Stomach (tissue), 8 donors: ENCODE measurements at regions not wholly inside any gene's neighbourhood (a gene's known extent, or its start where the extent isn't known, plus 50 kb on each side); places are given as distances from the start of the nearest gene placed in this dataset.

Experiments
- DNase-seq, 2 donors: peaks; one replicate each; pipeline versions ENCODE4 v3.0.0 to v3.0.0-alpha.2; 2013 to 2019
- H3K27ac ChIP-seq, 5 donors: fragments of 200-600 bp in 4 of 5; sonication (generic) in 4 of 5; one replicate each; pipeline ENCODE4 v1.5.1; 2013 to 2019; ENCODE audit warnings: mild to moderate bottlenecking in 1 of 5, moderate library complexity in 1 of 5
- H3K27me3 ChIP-seq, 3 donors: fragments of 200-600 bp; sonication (generic); one replicate each; pipeline ENCODE4 v1.5.1; 2017 to 2019; ENCODE audit warnings: mixed run types in 1 of 3
- H3K36me3 ChIP-seq, 4 donors: fragments of 200-600 bp; sonication (generic); 1 replicate in 3 of 4; 2 replicates in 1 of 4; pipeline ENCODE4 v1.5.1; 2016 to 2019
- H3K4me1 ChIP-seq, 4 donors: fragments of 200-600 bp; sonication (generic); one replicate each; pipeline ENCODE4 v1.5.1; 2016 to 2019
- H3K4me3 ChIP-seq, 4 donors: fragments of 200-600 bp; sonication (generic) in 3 of 4; one replicate each; pipeline ENCODE4 v1.5.1; 2016 to 2019; ENCODE audit warnings: mild to moderate bottlenecking in 1 of 4
- H3K9me3 ChIP-seq, 4 donors: fragments of 200-600 bp; sonication (generic); one replicate each; pipeline ENCODE4 v1.5.1; 2016 to 2019
- EP300 ChIP-seq: sonication (generic); formaldehyde crosslinking; IDR thresholded peaks from one replicate; pipeline ENCODE4 v1.6.1; 2017; ENCODE audit warnings: antibody characterized with exemption
- POLR2A ChIP-seq, 4 donors: fragments of 450-650 bp; IDR thresholded peaks; one replicate each; pipeline ENCODE4 v1.6.1; 2016; ENCODE audit warnings: antibody characterized with exemption in 4 of 4, control low read depth in 2 of 4, mild to moderate bottlenecking in 1 of 4, moderate library complexity in 1 of 4
- POLR2AphosphoS5 ChIP-seq, 3 donors: sonication (generic); formaldehyde crosslinking; IDR thresholded peaks; one replicate each; pipeline ENCODE4 v1.6.1; 2016; ENCODE audit warnings: antibody characterized with exemption in 3 of 3
- WGBS, 5 donors: extraction: QIAGEN DNeasy Blood & Tissue Kit in 3 of 5; methylation state at CpG; one replicate each; pipeline versions ENCODE4 v1.1.5 to v1.1.7; 2013 to 2018; 5-methylcytosine and 5-hydroxymethylcytosine counted together
- intact Hi-C: fragments of 100-400 bp; cut with DNase I; formaldehyde crosslinking; loops from one replicate; pipeline ENCODE4 v1.15.1; 2023; ENCODE audit warnings: low total_unique reads
- TF ChIP-seq, protein P1 (sequence below), 7 experiments: fragments of 450-650 bp in 4 of 7; fragments of 200-600 bp in 3 of 7; sonication (generic) in 3 of 7; IDR thresholded peaks; one replicate each; pipeline ENCODE4 v1.5.1; 2016 to 2019; ENCODE audit warnings: antibody characterized with exemption in 7 of 7, control low read depth in 2 of 7, mild to moderate bottlenecking in 1 of 7
- donor health status: healthy with polysubstance abuse.
- donor health status: Bipolar disorder and iron deficiency.
- donor health status: healthy.

DNA sequence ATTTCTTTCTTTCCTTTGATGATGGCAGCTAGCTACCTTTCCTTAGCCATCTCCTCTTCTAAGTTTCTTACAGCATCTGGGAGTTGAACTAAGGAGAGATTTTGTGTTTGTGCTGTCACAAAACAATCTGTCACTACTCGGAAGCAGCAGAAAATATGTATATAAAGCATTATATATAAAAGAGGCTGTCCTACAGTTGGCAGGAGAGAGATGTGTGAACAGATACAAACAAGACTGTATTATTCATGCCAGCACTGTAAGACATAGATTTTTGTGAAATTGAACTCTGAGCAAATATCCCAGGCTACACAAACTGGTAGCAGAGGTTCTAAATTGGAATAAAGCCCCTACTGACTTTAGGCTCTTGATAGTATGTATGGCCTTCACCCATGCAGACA, 577.5 kb upstream of the NECTIN3 start:
- TF ChIP-seq POLR2AphosphoS5 (IDR thresholded peaks at IDR 0.05) (no peak), POLR2A (IDR thresholded peaks at IDR 0.05) (no peak), EP300 (no peak)
- TF ChIP-seq, protein P1, sequence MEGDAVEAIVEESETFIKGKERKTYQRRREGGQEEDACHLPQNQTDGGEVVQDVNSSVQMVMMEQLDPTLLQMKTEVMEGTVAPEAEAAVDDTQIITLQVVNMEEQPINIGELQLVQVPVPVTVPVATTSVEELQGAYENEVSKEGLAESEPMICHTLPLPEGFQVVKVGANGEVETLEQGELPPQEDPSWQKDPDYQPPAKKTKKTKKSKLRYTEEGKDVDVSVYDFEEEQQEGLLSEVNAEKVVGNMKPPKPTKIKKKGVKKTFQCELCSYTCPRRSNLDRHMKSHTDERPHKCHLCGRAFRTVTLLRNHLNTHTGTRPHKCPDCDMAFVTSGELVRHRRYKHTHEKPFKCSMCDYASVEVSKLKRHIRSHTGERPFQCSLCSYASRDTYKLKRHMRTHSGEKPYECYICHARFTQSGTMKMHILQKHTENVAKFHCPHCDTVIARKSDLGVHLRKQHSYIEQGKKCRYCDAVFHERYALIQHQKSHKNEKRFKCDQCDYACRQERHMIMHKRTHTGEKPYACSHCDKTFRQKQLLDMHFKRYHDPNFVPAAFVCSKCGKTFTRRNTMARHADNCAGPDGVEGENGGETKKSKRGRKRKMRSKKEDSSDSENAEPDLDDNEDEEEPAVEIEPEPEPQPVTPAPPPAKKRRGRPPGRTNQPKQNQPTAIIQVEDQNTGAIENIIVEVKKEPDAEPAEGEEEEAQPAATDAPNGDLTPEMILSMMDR (IDR thresholded peaks at IDR 0.05): no peak
- Histone ChIP-seq H3K36me3 (no peaks in the 10 kb centered on the region), H3K4me1 (peaks cover 0 to 6% (median 0%) of the 10 kb centered on the region in 4 donors), H3K4me3 (no peak overlapping the region), H3K9me3 (no peaks in the 10 kb centered on the region), H3K27ac (no peak overlapping the region), H3K27me3 (no peaks in the 10 kb centered on the region)
- DNase-seq: no peak
- 75 to 82% (median 81%) methylated on average over 1 of the region's 1 CpG for WGBS, 5 donors
- intact Hi-C loops: no loop called here

- Histone ChIP-seq H3K27me3 (no peaks in the 10 kb centered on the region), H3K27ac (no peak overlapping the region), H3K4me1 (peaks cover 0 to 6% (median 0%) of the 10 kb centered on the region in 4 donors), H3K9me3 (no peaks in the 10 kb centered on the region), H3K4me3 (no peak overlapping the region), H3K36me3 (no peaks in the 10 kb centered on the region)
- DNase-seq: no peak
- TF ChIP-seq, protein P1 (IDR thresholded peaks at IDR 0.05): no peak
- TF ChIP-seq POLR2A (IDR thresholded peaks at IDR 0.05): no peak
- no peak for TF ChIP-seq POLR2AphosphoS5 (IDR thresholded peaks at IDR 0.05)
- no peak for TF ChIP-seq EP300
- WGBS, 5 donors: 86 to 93% (median 90%) methylated on average over 8 of the region's 8 CpGs
- intact Hi-C loops: no loop called here
Measured at GRCh38 chr3:110494728-110495127, 576.9 kb upstream of the NECTIN3 start.

- H3K4me3 ChIP-seq: no peak overlapping the region
- intact Hi-C loops: no loop called here
- H3K9me3 ChIP-seq: no peaks in the 10 kb centered on the region
- 68 to 75% (median 72%) methylated on average over 6 to 9 of the region's 9 CpGs for WGBS, 5 donors
- H3K36me3 ChIP-seq: no peaks in the 10 kb centered on the region
- no peaks in the 10 kb centered on the region for H3K27me3 ChIP-seq
- peaks cover 0 to 6% (median 0%) of the 10 kb centered on the region in 4 donors for H3K4me1 ChIP-seq
- TF ChIP-seq, protein P1 (IDR thresholded peaks at IDR 0.05): no peak
- TF ChIP-seq EP300: no peak
- no peak for TF ChIP-seq POLR2AphosphoS5 (IDR thresholded peaks at IDR 0.05)
- no peak for TF ChIP-seq POLR2A (IDR thresholded peaks at IDR 0.05)
- DNase-seq: peak in 1 of 2 donors; percentile 27
- no peak overlapping the region for H3K27ac ChIP-seq
Measured at GRCh38 chr3:110495201-110495927, 576.3 kb upstream of the NECTIN3 start.

DNA sequence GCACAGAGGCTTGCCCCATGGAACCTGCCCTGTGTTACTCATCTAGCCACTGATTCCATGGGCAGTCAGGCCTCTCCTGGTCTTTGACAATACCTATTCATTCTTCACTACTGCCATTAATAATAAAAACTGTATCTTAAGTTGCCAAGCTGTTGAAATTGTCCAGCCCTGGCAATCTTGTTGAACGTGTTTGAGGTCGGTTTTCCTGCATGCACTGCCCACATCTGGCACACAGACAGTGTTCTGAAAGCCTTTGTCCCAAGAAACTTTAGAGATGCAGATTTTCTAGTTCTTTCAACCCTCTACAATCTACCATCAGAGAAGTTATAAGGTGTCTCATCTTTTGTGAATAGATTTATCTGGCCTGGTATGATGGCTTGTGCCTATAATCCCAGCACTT, 567.2 kb upstream of the NECTIN3 start:
- Histone ChIP-seq H3K4me1 (no peaks in the 10 kb centered on the region), H3K4me3 (no peak overlapping the region), H3K27ac (no peak overlapping the region), H3K27me3 (no peaks in the 10 kb centered on the region), H3K9me3 (no peaks in the 10 kb centered on the region), H3K36me3 (no peaks in the 10 kb centered on the region)
- intact Hi-C loops: no loop called here
- WGBS, 5 donors: 53 to 75% (median 63%) methylated on average over 2 of the region's 2 CpGs
- no peak for DNase-seq
- TF ChIP-seq POLR2AphosphoS5 (IDR thresholded peaks at IDR 0.05): no peak
- TF ChIP-seq EP300: no peak
- TF ChIP-seq, protein P1 (IDR thresholded peaks at IDR 0.05): no peak
- TF ChIP-seq POLR2A (IDR thresholded peaks at IDR 0.05): no peak
